ENCODE measurements at regions not wholly inside any gene's neighbourhood (a gene's known extent, or its start where the extent isn't known, plus 50 kb on each side); places are given as distances from the start of the nearest gene placed in this dataset.

- Histone ChIP-seq H3K9me3 (ENCODE audit: control insufficient read depth, low read length) (no peaks in the 10 kb centered on the region), H3K4me3 (ENCODE audit: low read length) (no peak overlapping the region), H3K27me3 (ENCODE audit: control insufficient read depth, insufficient read depth, low read length) (no peaks in the 10 kb centered on the region), H3K9ac (ENCODE audit: low read length) (no peak overlapping the region), H3K4me1 (ENCODE audit: control insufficient read depth, insufficient read depth, low read length) (no peaks in the 10 kb centered on the region), H3K36me3 (ENCODE audit: control insufficient read depth, insufficient read depth, low read length) (no peaks in the 10 kb centered on the region)
These were observed 1295.9 kb downstream of the ZPLD1 start for GRCh38 chr3:103730744-103731143.

- Histone ChIP-seq H3K9me3 (ENCODE audit: control insufficient read depth, low read length) (no peaks in the 10 kb centered on the region), H3K27me3 (ENCODE audit: control insufficient read depth, insufficient read depth, low read length) (no peaks in the 10 kb centered on the region), H3K4me3 (ENCODE audit: low read length) (no peak overlapping the region), H3K9ac (ENCODE audit: low read length) (no peak overlapping the region), H3K4me1 (ENCODE audit: control insufficient read depth, insufficient read depth, low read length) (no peaks in the 10 kb centered on the region), H3K36me3 (ENCODE audit: control insufficient read depth, insufficient read depth, low read length) (no peaks in the 10 kb centered on the region)
These were observed 1318.2 kb downstream of the ZPLD1 start for GRCh38 chr3:103752986-103753385.

GRCh38 chr3:103767635-103768034, 1332.8 kb downstream of the ZPLD1 start:
- H3K27me3 ChIP-seq (ENCODE audit: control insufficient read depth, insufficient read depth, low read length), result no peaks in the 10 kb centered on the region
- H3K36me3 ChIP-seq (ENCODE audit: control insufficient read depth, insufficient read depth, low read length), result no peaks in the 10 kb centered on the region
- H3K9me3 ChIP-seq (ENCODE audit: control insufficient read depth, low read length), result no peaks in the 10 kb centered on the region
- H3K4me1 ChIP-seq (ENCODE audit: control insufficient read depth, insufficient read depth, low read length), result no peaks in the 10 kb centered on the region
- no peak overlapping the region for H3K9ac ChIP-seq (ENCODE audit: low read length)
- H3K4me3 ChIP-seq (ENCODE audit: low read length), result no peak overlapping the region

GRCh38 chr3:103785017-103785416, 1350.2 kb downstream of the ZPLD1 start:
- H3K9ac ChIP-seq (ENCODE audit: low read length), result no peak overlapping the region
- no peaks in the 10 kb centered on the region for H3K36me3 ChIP-seq (ENCODE audit: control insufficient read depth, insufficient read depth, low read length)
- H3K4me3 ChIP-seq (ENCODE audit: low read length), result no peak overlapping the region
- no peaks in the 10 kb centered on the region for H3K4me1 ChIP-seq (ENCODE audit: control insufficient read depth, insufficient read depth, low read length)
- no peaks in the 10 kb centered on the region for H3K27me3 ChIP-seq (ENCODE audit: control insufficient read depth, insufficient read depth, low read length)
- H3K9me3 ChIP-seq (ENCODE audit: control insufficient read depth, low read length), result no peaks in the 10 kb centered on the region

GRCh38 chr3:103785537-103785936, 1350.7 kb downstream of the ZPLD1 start:
- H3K27me3 ChIP-seq (ENCODE audit: control insufficient read depth, insufficient read depth, low read length), result no peaks in the 10 kb centered on the region
- no peaks in the 10 kb centered on the region for H3K9me3 ChIP-seq (ENCODE audit: control insufficient read depth, low read length)
- H3K4me1 ChIP-seq (ENCODE audit: control insufficient read depth, insufficient read depth, low read length), result no peaks in the 10 kb centered on the region
- H3K4me3 ChIP-seq (ENCODE audit: low read length), result no peak overlapping the region
- no peak overlapping the region for H3K9ac ChIP-seq (ENCODE audit: low read length)
- no peaks in the 10 kb centered on the region for H3K36me3 ChIP-seq (ENCODE audit: control insufficient read depth, insufficient read depth, low read length)

GRCh38 chr3:103786296-103786695, 1351.5 kb downstream of the ZPLD1 start:
- Histone ChIP-seq H3K27me3 (ENCODE audit: control insufficient read depth, insufficient read depth, low read length) (no peaks in the 10 kb centered on the region), H3K36me3 (ENCODE audit: control insufficient read depth, insufficient read depth, low read length) (no peaks in the 10 kb centered on the region), H3K9me3 (ENCODE audit: control insufficient read depth, low read length) (no peaks in the 10 kb centered on the region), H3K4me3 (ENCODE audit: low read length) (no peak overlapping the region), H3K4me1 (ENCODE audit: control insufficient read depth, insufficient read depth, low read length) (no peaks in the 10 kb centered on the region), H3K9ac (ENCODE audit: low read length) (no peak overlapping the region)

GRCh38 chr3:103787164-103787871, 1352.5 kb downstream of the ZPLD1 start:
- no peaks in the 10 kb centered on the region for H3K9me3 ChIP-seq (ENCODE audit: control insufficient read depth, low read length)
- H3K36me3 ChIP-seq (ENCODE audit: control insufficient read depth, insufficient read depth, low read length), result no peaks in the 10 kb centered on the region
- H3K27me3 ChIP-seq (ENCODE audit: control insufficient read depth, insufficient read depth, low read length), result no peaks in the 10 kb centered on the region
- no peak overlapping the region for H3K9ac ChIP-seq (ENCODE audit: low read length)
- H3K4me1 ChIP-seq (ENCODE audit: control insufficient read depth, insufficient read depth, low read length), result no peaks in the 10 kb centered on the region
- no peak overlapping the region for H3K4me3 ChIP-seq (ENCODE audit: low read length)

GRCh38 chr3:103787879-103788278, 1353.1 kb downstream of the ZPLD1 start:
- Histone ChIP-seq H3K27me3 (ENCODE audit: control insufficient read depth, insufficient read depth, low read length) (no peaks in the 10 kb centered on the region), H3K36me3 (ENCODE audit: control insufficient read depth, insufficient read depth, low read length) (no peaks in the 10 kb centered on the region), H3K4me1 (ENCODE audit: control insufficient read depth, insufficient read depth, low read length) (no peaks in the 10 kb centered on the region), H3K9me3 (ENCODE audit: control insufficient read depth, low read length) (no peaks in the 10 kb centered on the region), H3K9ac (ENCODE audit: low read length) (no peak overlapping the region), H3K4me3 (ENCODE audit: low read length) (no peak overlapping the region)

- no peaks in the 10 kb centered on the region for H3K36me3 ChIP-seq (ENCODE audit: control insufficient read depth, insufficient read depth, low read length)
These were observed 1357.1 kb downstream of the ZPLD1 start for GRCh38 chr3:103791786-103792515.

GRCh38 chr3:103794656-103795055, 1359.8 kb downstream of the ZPLD1 start:
- Histone ChIP-seq H3K9ac (ENCODE audit: low read length) (no peak overlapping the region), H3K4me3 (ENCODE audit: low read length) (no peak overlapping the region), H3K4me1 (ENCODE audit: control insufficient read depth, insufficient read depth, low read length) (no peaks in the 10 kb centered on the region), H3K9me3 (ENCODE audit: control insufficient read depth, low read length) (no peaks in the 10 kb centered on the region), H3K36me3 (ENCODE audit: control insufficient read depth, insufficient read depth, low read length) (no peaks in the 10 kb centered on the region), H3K27me3 (ENCODE audit: control insufficient read depth, insufficient read depth, low read length) (no peaks in the 10 kb centered on the region)

More at GRCh38 chr3:103791786-103792515, 1357.1 kb downstream of the ZPLD1 start:
- Histone ChIP-seq H3K27me3 (ENCODE audit: control insufficient read depth, insufficient read depth, low read length) (no peaks in the 10 kb centered on the region), H3K4me3 (ENCODE audit: low read length) (no peak overlapping the region), H3K4me1 (ENCODE audit: control insufficient read depth, insufficient read depth, low read length) (no peaks in the 10 kb centered on the region), H3K9ac (ENCODE audit: low read length) (no peak overlapping the region), H3K9me3 (ENCODE audit: control insufficient read depth, low read length) (no peaks in the 10 kb centered on the region)

- H3K9ac ChIP-seq (ENCODE audit: low read length), result no peak overlapping the region
These were observed 1361.3 kb downstream of the ZPLD1 start for GRCh38 chr3:103796068-103796467.

GRCh38 chr3:103803787-103804186, 1369.0 kb downstream of the ZPLD1 start:
- Histone ChIP-seq H3K36me3 (ENCODE audit: control insufficient read depth, insufficient read depth, low read length) (no peaks in the 10 kb centered on the region), H3K9me3 (ENCODE audit: control insufficient read depth, low read length) (no peaks in the 10 kb centered on the region), H3K27me3 (ENCODE audit: control insufficient read depth, insufficient read depth, low read length) (no peaks in the 10 kb centered on the region), H3K4me3 (ENCODE audit: low read length) (no peak overlapping the region), H3K9ac (ENCODE audit: low read length) (no peak overlapping the region), H3K4me1 (ENCODE audit: control insufficient read depth, insufficient read depth, low read length) (no peaks in the 10 kb centered on the region)

More at GRCh38 chr3:103796068-103796467, 1361.3 kb downstream of the ZPLD1 start:
- Histone ChIP-seq H3K4me1 (ENCODE audit: control insufficient read depth, insufficient read depth, low read length) (no peaks in the 10 kb centered on the region), H3K27me3 (ENCODE audit: control insufficient read depth, insufficient read depth, low read length) (no peaks in the 10 kb centered on the region), H3K4me3 (ENCODE audit: low read length) (no peak overlapping the region), H3K36me3 (ENCODE audit: control insufficient read depth, insufficient read depth, low read length) (no peaks in the 10 kb centered on the region), H3K9me3 (ENCODE audit: control insufficient read depth, low read length) (no peaks in the 10 kb centered on the region)
